ENCODE measurements at regions not wholly inside any gene's neighbourhood (a gene's known extent, or its start where the extent isn't known, plus 50 kb on each side); places are given as distances from the start of the nearest gene placed in this dataset.

DNA sequence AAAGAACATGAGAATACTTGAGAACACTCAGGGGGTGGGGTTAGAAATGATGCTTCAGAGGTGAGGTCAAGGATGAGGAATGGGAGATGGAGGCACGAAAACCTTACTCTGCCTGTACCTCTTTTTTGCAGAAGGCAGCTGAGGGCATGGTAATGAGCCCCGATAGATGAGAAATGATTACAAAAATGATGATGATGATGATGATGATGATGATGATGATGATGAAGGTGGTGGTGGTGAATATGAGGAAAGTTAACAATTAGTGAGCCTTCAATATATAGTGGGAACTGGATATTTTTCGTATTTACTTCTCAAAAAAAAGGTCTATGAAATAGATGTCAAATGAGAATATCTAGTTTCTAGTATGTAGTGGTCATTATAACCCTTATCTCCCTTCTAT, 584.3 kb downstream of the EPHA4 start:
- Histone ChIP-seq H3K4me3 (no peak overlapping the region), H3K9me3 (replicated peaks in 1 of 3) (no peaks in the 10 kb centered on the region), H3K36me3 (replicated peaks in 1 of 2) (no peaks in the 10 kb centered on the region), H3K27me3 (no peaks in the 10 kb centered on the region), H3K4me1 (replicated peaks in 1 of 2) (no peaks in the 10 kb centered on the region), H3K27ac (no peak overlapping the region)
- DNase-seq = no peak
- TF ChIP-seq POLR2A (IDR thresholded peaks at IDR 0.05) = no peak
- TF ChIP-seq, protein P1, sequence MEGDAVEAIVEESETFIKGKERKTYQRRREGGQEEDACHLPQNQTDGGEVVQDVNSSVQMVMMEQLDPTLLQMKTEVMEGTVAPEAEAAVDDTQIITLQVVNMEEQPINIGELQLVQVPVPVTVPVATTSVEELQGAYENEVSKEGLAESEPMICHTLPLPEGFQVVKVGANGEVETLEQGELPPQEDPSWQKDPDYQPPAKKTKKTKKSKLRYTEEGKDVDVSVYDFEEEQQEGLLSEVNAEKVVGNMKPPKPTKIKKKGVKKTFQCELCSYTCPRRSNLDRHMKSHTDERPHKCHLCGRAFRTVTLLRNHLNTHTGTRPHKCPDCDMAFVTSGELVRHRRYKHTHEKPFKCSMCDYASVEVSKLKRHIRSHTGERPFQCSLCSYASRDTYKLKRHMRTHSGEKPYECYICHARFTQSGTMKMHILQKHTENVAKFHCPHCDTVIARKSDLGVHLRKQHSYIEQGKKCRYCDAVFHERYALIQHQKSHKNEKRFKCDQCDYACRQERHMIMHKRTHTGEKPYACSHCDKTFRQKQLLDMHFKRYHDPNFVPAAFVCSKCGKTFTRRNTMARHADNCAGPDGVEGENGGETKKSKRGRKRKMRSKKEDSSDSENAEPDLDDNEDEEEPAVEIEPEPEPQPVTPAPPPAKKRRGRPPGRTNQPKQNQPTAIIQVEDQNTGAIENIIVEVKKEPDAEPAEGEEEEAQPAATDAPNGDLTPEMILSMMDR (IDR thresholded peaks at IDR 0.05) = no peak
- WGBS, 4 donors = 82 to 96% (median 85%) methylated on average over 3 of the region's 3 CpGs
- intact Hi-C loops (cut with DNase I) = no loop called here

DNA sequence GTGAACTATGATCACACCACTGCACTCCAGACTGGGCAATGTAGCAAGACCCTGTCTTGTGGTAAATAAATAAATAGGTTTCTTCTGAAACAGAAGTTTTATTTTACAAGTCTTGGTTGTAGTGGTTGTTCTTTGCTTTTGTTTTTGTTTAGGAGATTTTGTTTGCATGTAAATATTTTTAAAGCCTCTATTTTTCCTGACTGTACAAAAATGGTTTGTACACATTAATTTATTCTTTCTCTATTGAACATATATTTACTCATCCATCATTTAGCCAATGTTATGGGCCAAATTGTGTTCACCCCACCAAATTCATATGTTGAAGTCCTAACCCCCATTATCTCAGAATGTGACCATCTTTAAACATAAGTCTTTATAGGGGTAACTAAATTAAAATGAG, 580.1 kb downstream of the EPHA4 start:
- Histone ChIP-seq H3K27ac (no peak overlapping the region), H3K27me3 (no peaks in the 10 kb centered on the region), H3K36me3 (replicated peaks in 1 of 2) (no peaks in the 10 kb centered on the region), H3K4me3 (no peak overlapping the region), H3K4me1 (replicated peaks in 1 of 2) (no peaks in the 10 kb centered on the region), H3K9me3 (replicated peaks in 1 of 3) (no peaks in the 10 kb centered on the region)
- no peak for TF ChIP-seq POLR2A (IDR thresholded peaks at IDR 0.05)
- TF ChIP-seq, protein P1 (IDR thresholded peaks at IDR 0.05) = no peak
- intact Hi-C loops (cut with DNase I) = no loop called here
- DNase-seq = no peak

DNA sequence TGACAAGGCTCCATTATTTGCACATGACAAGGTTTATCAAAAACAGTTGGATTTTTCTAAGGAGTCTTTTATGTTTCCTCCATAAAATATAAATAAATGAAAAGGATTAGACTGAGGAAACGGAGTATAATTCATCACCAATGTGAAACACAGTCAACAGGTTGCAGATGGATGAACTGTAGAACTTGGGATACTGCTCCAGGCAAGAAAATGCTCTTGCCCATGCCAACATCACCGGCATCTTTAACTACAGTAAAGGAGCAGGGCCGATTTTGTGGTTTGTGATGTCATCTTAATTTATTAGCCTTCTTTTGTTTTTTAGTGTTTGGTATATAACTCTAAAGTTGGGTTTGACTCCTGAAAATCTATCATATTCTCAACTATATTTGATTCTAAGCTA, 577.3 kb downstream of the EPHA4 start:
- no peaks in the 10 kb centered on the region for H3K27me3 ChIP-seq
- no peak overlapping the region for H3K27ac ChIP-seq
- no peak overlapping the region for H3K4me3 ChIP-seq
- intact Hi-C loops (cut with DNase I) = no loop called here
- H3K36me3 ChIP-seq (replicated peaks in 1 of 2) = no peaks in the 10 kb centered on the region
- DNase-seq = no peak
- H3K9me3 ChIP-seq (replicated peaks in 1 of 3) = no peaks in the 10 kb centered on the region
- WGBS, 4 donors = 62 to 78% (median 74%) methylated on average over 3 of the region's 3 CpGs
- H3K4me1 ChIP-seq (replicated peaks in 1 of 2) = no peaks in the 10 kb centered on the region
- TF ChIP-seq POLR2A (IDR thresholded peaks at IDR 0.05) = no peak

DNA sequence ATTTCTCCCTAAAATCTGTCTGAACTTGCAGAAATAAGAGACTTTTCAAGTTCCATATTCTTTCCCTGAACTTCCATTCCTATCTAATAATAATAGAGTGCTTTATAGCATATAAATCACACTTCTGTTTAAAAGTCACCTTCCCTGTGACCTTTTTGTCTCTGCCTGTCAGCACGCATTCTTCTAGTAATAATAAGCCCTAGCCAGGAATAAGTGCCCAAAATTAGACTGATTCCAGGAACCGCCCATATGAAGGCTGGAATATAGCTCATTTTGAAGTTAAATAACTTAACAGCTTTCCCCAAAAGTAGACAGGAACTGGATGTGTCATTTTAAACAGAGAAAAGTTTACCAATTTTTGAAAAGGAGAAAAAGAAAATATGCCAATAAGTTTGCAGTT, 576.5 kb downstream of the EPHA4 start:
- Histone ChIP-seq H3K4me1 (replicated peaks in 1 of 2) (no peaks in the 10 kb centered on the region), H3K9me3 (replicated peaks in 1 of 3) (no peaks in the 10 kb centered on the region), H3K4me3 (no peak overlapping the region), H3K36me3 (replicated peaks in 1 of 2) (no peaks in the 10 kb centered on the region), H3K27me3 (no peaks in the 10 kb centered on the region), H3K27ac (no peak overlapping the region)
- no peak for DNase-seq
- no peak for TF ChIP-seq POLR2A (IDR thresholded peaks at IDR 0.05)
- WGBS, 4 donors = 64 to 78% (median 75%) methylated on average over 2 of the region's 2 CpGs
- intact Hi-C loops (cut with DNase I) = no loop called here

DNA sequence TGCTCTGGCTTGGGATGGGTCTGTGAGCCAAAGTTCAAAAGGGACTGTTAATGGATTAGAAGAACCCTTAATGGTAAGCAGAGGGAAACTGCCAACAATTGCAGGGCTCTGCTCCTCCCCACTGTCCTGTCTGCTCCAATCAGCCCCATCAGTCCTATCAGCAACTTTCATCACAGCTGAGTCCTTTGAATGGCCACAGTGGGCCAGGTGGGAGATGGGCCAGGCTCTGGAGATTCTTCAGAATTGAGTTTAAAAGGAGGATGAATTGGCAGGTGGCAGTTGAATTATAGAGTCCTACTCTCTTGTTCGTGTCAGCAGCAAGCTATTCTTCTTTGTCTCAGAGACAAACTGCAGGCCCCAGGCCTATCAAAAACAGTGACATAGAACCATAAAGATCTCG, 573.9 kb downstream of the EPHA4 start:
- intact Hi-C loops (cut with DNase I) = no loop called here
- DNase-seq = no peak
- 57 to 79% (median 66%) methylated on average over 2 of the region's 2 CpGs for WGBS, 4 donors
- no peaks in the 10 kb centered on the region for H3K4me1 ChIP-seq (replicated peaks in 1 of 2)
- no peaks in the 10 kb centered on the region for H3K9me3 ChIP-seq (replicated peaks in 1 of 3)
- TF ChIP-seq POLR2A (IDR thresholded peaks at IDR 0.05) = no peak
- TF ChIP-seq, protein P1 (IDR thresholded peaks at IDR 0.05) = no peak
- H3K27me3 ChIP-seq = no peaks in the 10 kb centered on the region
- H3K4me3 ChIP-seq = no peak overlapping the region
- H3K36me3 ChIP-seq (replicated peaks in 1 of 2) = no peaks in the 10 kb centered on the region
- no peak overlapping the region for H3K27ac ChIP-seq
